ENCODE measurements at regions not wholly inside any gene's neighbourhood (a gene's known extent, or its start where the extent isn't known, plus 50 kb on each side); places are given as distances from the start of the nearest gene placed in this dataset.
"Not testable (repeated sequence)": the region's sequence is repeated elsewhere in the genome, so short reads cannot be mapped to it uniquely, and the experiment has no call there.

GRCh38 chr17:64778240-64779097 is 116.4 kb upstream of the SMURF2 start:
- no peak for TF ChIP-seq CTCF (IDR thresholded peaks at IDR 0.05; ENCODE audit: insufficient read depth, low read depth, low read length)
- H3K36me3 ChIP-seq (ENCODE audit: control insufficient read depth, insufficient read depth, low read length) = 0 out of 2 replicates have a peak, but pooled peaks cover 2% of the 10 kb centered on the region
- no peak for DNase-seq (ENCODE audit: low read depth)
- ChIA-PET POLR2A (no interaction called here), CTCF (interaction anchor here (1.4 to 2.6 kb wide), 2 partner anchors 31 to 359 kb away, joined by 4 to 8 read pairs; no protein-coding TSS in a partner anchor)
- H3K4me3 ChIP-seq (ENCODE audit: low read depth, low read length) = no peak overlapping the region
- peaks cover 1% of the 10 kb centered on the region; the same call in 1 of the 2 replicates for H3K27me3 ChIP-seq (ENCODE audit: control insufficient read depth, insufficient read depth, low read length)

GRCh38 chr17:64777415-64778239 is 115.5 kb upstream of the SMURF2 start:
- TF ChIP-seq CTCF (IDR thresholded peaks at IDR 0.05; ENCODE audit: insufficient read depth, low read depth, low read length) = no peak
- Histone ChIP-seq H3K27me3 (ENCODE audit: control insufficient read depth, insufficient read depth, low read length) (peaks cover 1% of the 10 kb centered on the region; the same call in 1 of the 2 replicates), H3K4me3 (ENCODE audit: low read depth, low read length) (no peak overlapping the region), H3K36me3 (ENCODE audit: control insufficient read depth, insufficient read depth, low read length) (no peaks in the 10 kb centered on the region)
- CTCF ChIA-PET = interaction anchor here (0.5 to 2.6 kb wide), 13 partner anchors 8 to 358 kb away, joined by 3 to 8 read pairs (median 4); no protein-coding TSS in a partner anchor
- POLR2A ChIA-PET = no interaction called here
- no peak for DNase-seq (ENCODE audit: low read depth)

- H3K27me3 ChIP-seq (ENCODE audit: control insufficient read depth, insufficient read depth, low read length); H3K36me3 ChIP-seq (ENCODE audit: control insufficient read depth, insufficient read depth, low read length); POLR2A ChIA-PET; DNase-seq (ENCODE audit: low read depth): not testable (repeated sequence)
- peak; percentile 95 for TF ChIP-seq CTCF (IDR thresholded peaks at IDR 0.05; ENCODE audit: insufficient read depth, low read depth, low read length)
- H3K4me3 ChIP-seq (ENCODE audit: low read depth, low read length) = peak overlapping the region; percentile 11; the same call in 1 of the 2 replicates
- CTCF ChIA-PET = interaction anchor here (0.5 to 2.6 kb wide), 16 partner anchors 9 to 415 kb away, joined by 3 to 8 read pairs (median 4); no protein-coding TSS in a partner anchor
These were observed 114.8 kb upstream of the SMURF2 start for GRCh38 chr17:64776720-64777414.

GRCh38 chr17:64775701-64776570 is 113.8 kb upstream of the SMURF2 start:
- TF ChIP-seq CTCF (IDR thresholded peaks at IDR 0.05; ENCODE audit: insufficient read depth, low read depth, low read length) = no peak
- H3K36me3 ChIP-seq (ENCODE audit: control insufficient read depth, insufficient read depth, low read length) = no peaks in the 10 kb centered on the region
- H3K27me3 ChIP-seq (ENCODE audit: control insufficient read depth, insufficient read depth, low read length) = peaks cover 1% of the 10 kb centered on the region; the same call in 1 of the 2 replicates
- ChIA-PET CTCF (interaction anchor here (0.7 to 2.6 kb wide), 16 partner anchors 10 to 416 kb away, joined by 3 to 8 read pairs (median 4); no protein-coding TSS in a partner anchor), POLR2A (no interaction called here)
- H3K4me3 ChIP-seq (ENCODE audit: low read depth, low read length) = no peak overlapping the region
- DNase-seq (ENCODE audit: low read depth) = no peak

Data from BJ (cell line).